ENCODE measurements at regions not wholly inside any gene's neighbourhood (a gene's known extent, or its start where the extent isn't known, plus 50 kb on each side); places are given as distances from the start of the nearest gene placed in this dataset.

- Histone ChIP-seq H3K4me3 (replicated peaks in 1 of 3) (no peak overlapping the region), H3K36me3 (no peaks in the 10 kb centered on the region), H3K4me1 (no peaks in the 10 kb centered on the region), H3K27me3 (no peaks in the 10 kb centered on the region), H3K27ac (no peak overlapping the region), H3K9me3 (no peaks in the 10 kb centered on the region)
- TF ChIP-seq POLR2A (IDR thresholded peaks at IDR 0.05) (no peak), CTCF (IDR thresholded peaks at IDR 0.05) (no peak)
- WGBS, 2 donors: 96 to 100% methylated on average over 1 of the region's 1 CpG
- intact Hi-C loops (cut with DNase I): no loop called here
- DNase-seq: no peak
These were observed 335.6 kb downstream of the EDEM1 start for GRCh38 chr3:5523125-5523524.

- no peaks in the 10 kb centered on the region for H3K36me3 ChIP-seq
- no peak overlapping the region for H3K4me3 ChIP-seq (replicated peaks in 1 of 3)
- no peak for TF ChIP-seq CTCF (IDR thresholded peaks at IDR 0.05)
- TF ChIP-seq POLR2A (IDR thresholded peaks at IDR 0.05): no peak
- WGBS, 2 donors: 61 to 86% methylated on average over 4 to 6 of the region's 6 CpGs
- no peaks in the 10 kb centered on the region for H3K4me1 ChIP-seq
- no peaks in the 10 kb centered on the region for H3K27me3 ChIP-seq
- H3K9me3 ChIP-seq: no peaks in the 10 kb centered on the region
- no peak for DNase-seq
- H3K27ac ChIP-seq: no peak overlapping the region
- intact Hi-C loops (cut with DNase I): no loop called here
These were observed 343.5 kb downstream of the EDEM1 start for GRCh38 chr3:5531039-5531438.

- no peak for DNase-seq
- no peaks in the 10 kb centered on the region for H3K4me1 ChIP-seq
- no peak for TF ChIP-seq POLR2A (IDR thresholded peaks at IDR 0.05)
- no peak for TF ChIP-seq CTCF (IDR thresholded peaks at IDR 0.05)
- no peaks in the 10 kb centered on the region for H3K27me3 ChIP-seq
- H3K27ac ChIP-seq: no peak overlapping the region
- H3K4me3 ChIP-seq (replicated peaks in 1 of 3): no peak overlapping the region
- WGBS, 2 donors: 43 to 51% methylated on average over 3 of the region's 3 CpGs
- intact Hi-C loops (cut with DNase I): no loop called here
- no peaks in the 10 kb centered on the region for H3K36me3 ChIP-seq
- no peaks in the 10 kb centered on the region for H3K9me3 ChIP-seq
These were observed 344.3 kb downstream of the EDEM1 start for GRCh38 chr3:5531741-5532290.

- no peak for TF ChIP-seq CTCF (IDR thresholded peaks at IDR 0.05)
- no peak overlapping the region for H3K27ac ChIP-seq
- 93% methylated on average over 13 of the region's 13 CpGs for WGBS, 2 donors
- intact Hi-C loops (cut with DNase I): no loop called here
- no peak overlapping the region for H3K4me3 ChIP-seq (replicated peaks in 1 of 3)
- no peak for DNase-seq
- H3K9me3 ChIP-seq: no peaks in the 10 kb centered on the region
- H3K27me3 ChIP-seq: no peaks in the 10 kb centered on the region
- H3K4me1 ChIP-seq: no peaks in the 10 kb centered on the region
- H3K36me3 ChIP-seq: no peaks in the 10 kb centered on the region
These were observed 353.0 kb downstream of the EDEM1 start for GRCh38 chr3:5540532-5540931.

- 86 to 91% methylated on average over 2 of the region's 2 CpGs for WGBS, 2 donors
- Histone ChIP-seq H3K4me3 (replicated peaks in 1 of 3) (no peak overlapping the region), H3K27ac (no peak overlapping the region), H3K27me3 (no peaks in the 10 kb centered on the region), H3K9me3 (no peaks in the 10 kb centered on the region), H3K4me1 (no peaks in the 10 kb centered on the region), H3K36me3 (no peaks in the 10 kb centered on the region)
- no peak for TF ChIP-seq CTCF (IDR thresholded peaks at IDR 0.05)
- TF ChIP-seq POLR2A (IDR thresholded peaks at IDR 0.05): no peak
- DNase-seq: no peak
- intact Hi-C loops (cut with DNase I): no loop called here
These were observed 355.0 kb downstream of the EDEM1 start for GRCh38 chr3:5542472-5542871.
